Effector memory CD8-positive, alpha-beta T cell (primary cell): ENCODE measurements at regions not wholly inside any gene's neighbourhood (a gene's known extent, or its start where the extent isn't known, plus 50 kb on each side); places are given as distances from the start of the nearest gene placed in this dataset.

ENCODE experiments used
- ATAC-seq: fragments of 150-1000 bp; cut with Tn5 transposase; replicated peaks from 2 replicates; pipeline ENCODE4 v1.10.0; 2021; ENCODE audit warnings: mild to moderate bottlenecking, moderate library complexity
- DNase-seq, 3 experiments: peaks; one replicate each; pipeline ENCODE4 v3.0.0; 2021
- H3K27ac Mint-ChIP-seq, 2 donors: one replicate each; pipeline ENCODE4 v1.8.0; 2022; ENCODE audit warnings: mild to moderate bottlenecking in 2 of 2, mixed read lengths in 2 of 2, moderate library complexity in 2 of 2
- H3K27me3 Mint-ChIP-seq, 2 donors: one replicate each; pipeline ENCODE4 v1.8.0; 2022; ENCODE audit warnings: mixed read lengths in 2 of 2
- H3K36me3 Mint-ChIP-seq: one replicate; pipeline ENCODE4 v1.8.0; 2022; ENCODE audit warnings: mild to moderate bottlenecking, moderate library complexity, mixed read lengths; ENCODE audit not compliant: insufficient read depth
- H3K4me1 Mint-ChIP-seq, 2 donors: one replicate each; pipeline ENCODE4 v1.8.0; 2022; ENCODE audit warnings: low read depth in 2 of 2, mixed read lengths in 2 of 2
- H3K4me3 Mint-ChIP-seq, 2 donors: one replicate each; pipeline ENCODE4 v1.8.0; 2022; ENCODE audit warnings: mild to moderate bottlenecking in 2 of 2, mixed read lengths in 2 of 2, moderate library complexity in 2 of 2
- H3K9me3 Mint-ChIP-seq, 2 donors: one replicate each; pipeline ENCODE4 v1.8.0; 2022; ENCODE audit warnings: mixed read lengths in 2 of 2

DNA sequence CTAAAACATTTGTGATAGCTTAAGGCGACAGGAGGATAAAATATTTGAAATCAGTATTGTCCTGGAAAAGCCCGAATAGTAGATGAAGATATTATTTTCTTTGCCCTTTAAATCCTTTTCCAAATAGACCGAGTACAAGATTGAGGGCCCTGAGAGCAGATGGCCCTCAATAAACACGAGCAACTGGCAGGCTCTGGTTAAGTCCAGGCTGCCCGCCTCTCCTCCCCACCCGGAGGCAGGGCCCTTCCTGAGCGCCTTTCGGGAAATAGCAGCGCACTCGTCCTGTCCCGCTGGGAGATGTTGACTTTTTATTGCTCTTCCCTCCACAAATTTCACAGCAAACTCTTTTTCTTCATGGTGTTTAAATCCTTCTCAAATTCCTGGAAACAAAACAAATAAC is 50.8 kb upstream of the MAX start:
- no peaks in the 10 kb centered on the region for H3K4me1 Mint-ChIP-seq
- H3K27ac Mint-ChIP-seq: no peak overlapping the region

DNA sequence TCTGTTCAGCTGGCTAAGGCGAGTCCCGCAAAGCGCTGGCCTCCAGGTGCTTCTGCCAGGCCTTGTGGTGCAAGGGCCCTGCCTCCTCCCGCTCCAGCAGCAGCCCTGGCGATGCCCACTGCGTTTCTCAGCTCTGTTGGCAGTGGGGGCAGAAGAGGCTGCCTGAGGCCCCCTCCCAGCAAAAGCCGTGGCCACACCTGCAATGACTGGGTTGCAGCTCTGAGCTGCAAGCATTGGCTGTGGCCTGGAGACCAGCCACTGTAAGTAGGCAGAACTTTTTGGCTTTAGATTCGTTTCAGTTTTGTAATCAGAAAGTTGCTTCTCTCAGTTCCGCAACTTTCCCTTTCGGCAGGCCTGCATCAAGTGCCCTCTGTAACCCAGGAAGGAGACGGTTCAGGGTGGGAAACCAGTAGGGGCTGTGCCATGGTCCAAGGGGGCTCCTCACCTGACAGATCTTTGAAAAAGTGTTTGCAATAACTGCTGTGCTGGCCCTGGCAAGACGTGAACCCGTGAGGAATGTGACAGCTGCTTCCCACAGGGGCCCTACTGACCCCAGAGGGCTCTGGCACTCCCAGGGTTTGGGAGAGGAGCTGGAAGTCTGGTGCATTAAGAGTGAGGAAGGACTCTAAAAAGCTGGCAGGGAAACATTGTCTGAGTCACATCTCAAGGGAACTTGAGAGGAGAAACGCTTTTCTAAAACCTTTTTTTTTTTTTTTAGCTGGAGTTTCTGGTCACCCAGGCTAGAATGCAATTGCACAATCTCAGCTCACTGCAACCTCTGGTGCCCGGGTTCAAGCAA is 54.5 kb upstream of the MAX start:
- DNase-seq (no peak), ATAC-seq (no peak)
- Mint-ChIP-seq H3K36me3 (no peaks in the 10 kb centered on the region), H3K4me3 (no peak overlapping the region), H3K27me3 (no peaks in the 10 kb centered on the region), H3K9me3 (no peaks in the 10 kb centered on the region), H3K4me1 (no peaks in the 10 kb centered on the region), H3K27ac (no peak overlapping the region)

More for the DNA sequence above, 50.8 kb upstream of the MAX start:
- Mint-ChIP-seq H3K27me3 (peaks cover 6 to 7% of the 10 kb centered on the region in 2 donors), H3K36me3 (no peaks in the 10 kb centered on the region), H3K9me3 (no peaks in the 10 kb centered on the region), H3K4me3 (no peak overlapping the region)
- no peak for DNase-seq
- no peak for ATAC-seq

DNA sequence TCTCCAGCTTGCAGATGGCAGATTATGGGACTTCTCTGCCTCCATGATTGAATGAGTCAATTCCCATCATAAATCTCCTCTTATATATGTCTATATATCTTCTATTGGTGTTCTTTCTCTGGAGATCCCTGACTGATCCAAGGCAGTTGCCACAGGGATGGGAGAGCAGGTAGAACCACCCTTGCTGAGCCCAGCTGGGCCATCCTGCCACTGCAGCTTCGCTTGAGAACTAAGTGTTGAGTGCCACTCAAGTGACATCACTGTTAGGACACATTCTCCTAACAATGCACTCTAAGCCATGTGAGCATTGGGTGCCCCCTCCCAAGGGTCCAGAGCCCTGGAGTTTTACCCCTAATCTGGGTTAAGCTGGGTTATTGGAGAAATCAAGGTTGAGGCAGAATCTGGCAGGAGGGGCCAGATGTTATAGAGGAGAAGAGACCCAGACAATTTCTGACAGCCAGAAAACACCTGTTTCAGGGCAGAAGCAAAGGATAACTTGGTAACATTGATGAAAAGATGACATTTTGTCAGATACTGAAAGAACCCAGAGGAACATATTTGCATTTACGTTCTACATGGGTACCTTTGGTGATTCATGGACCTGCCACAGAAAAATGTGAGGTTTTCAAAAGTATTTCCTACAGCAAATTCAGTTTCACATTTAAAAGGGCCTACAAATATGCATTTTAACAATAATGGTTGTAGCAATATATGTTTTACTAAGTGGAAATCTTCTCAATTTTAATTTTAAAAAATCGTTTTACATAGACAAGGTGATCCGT is 57.2 kb upstream of the MAX start:
- ATAC-seq (no peak), DNase-seq (no peak)
- Mint-ChIP-seq H3K4me3 (no peak overlapping the region), H3K27ac (no peak overlapping the region), H3K4me1 (no peaks in the 10 kb centered on the region), H3K36me3 (no peaks in the 10 kb centered on the region), H3K9me3 (no peaks in the 10 kb centered on the region), H3K27me3 (no peaks in the 10 kb centered on the region)

DNA sequence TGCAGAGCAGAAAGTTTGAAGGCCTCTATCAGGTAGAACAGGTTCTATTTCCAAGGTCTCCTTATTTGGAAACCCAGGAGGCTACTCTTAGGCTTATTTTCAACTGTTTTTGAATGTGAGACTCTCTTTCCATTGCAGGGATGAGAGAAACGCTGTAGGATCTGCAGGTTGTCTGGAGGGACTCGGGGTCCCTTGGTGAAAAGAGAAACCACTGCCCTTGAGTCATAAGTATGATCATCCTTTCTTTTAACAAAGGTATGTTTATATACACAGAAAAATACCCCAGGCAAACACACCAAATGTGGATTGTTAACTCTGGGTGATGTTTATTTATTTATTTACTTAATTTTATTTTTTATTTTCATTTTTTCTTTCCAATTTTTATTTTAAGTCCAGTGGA is 57.8 kb upstream of the MAX start:
- no peaks in the 10 kb centered on the region for H3K36me3 Mint-ChIP-seq
- ATAC-seq (no peak), DNase-seq (no peak)
- no peaks in the 10 kb centered on the region for H3K4me1 Mint-ChIP-seq
- no peaks in the 10 kb centered on the region for H3K9me3 Mint-ChIP-seq
- H3K27ac Mint-ChIP-seq: no peak overlapping the region
- H3K27me3 Mint-ChIP-seq: no peaks in the 10 kb centered on the region
- H3K4me3 Mint-ChIP-seq: no peak overlapping the region

DNA sequence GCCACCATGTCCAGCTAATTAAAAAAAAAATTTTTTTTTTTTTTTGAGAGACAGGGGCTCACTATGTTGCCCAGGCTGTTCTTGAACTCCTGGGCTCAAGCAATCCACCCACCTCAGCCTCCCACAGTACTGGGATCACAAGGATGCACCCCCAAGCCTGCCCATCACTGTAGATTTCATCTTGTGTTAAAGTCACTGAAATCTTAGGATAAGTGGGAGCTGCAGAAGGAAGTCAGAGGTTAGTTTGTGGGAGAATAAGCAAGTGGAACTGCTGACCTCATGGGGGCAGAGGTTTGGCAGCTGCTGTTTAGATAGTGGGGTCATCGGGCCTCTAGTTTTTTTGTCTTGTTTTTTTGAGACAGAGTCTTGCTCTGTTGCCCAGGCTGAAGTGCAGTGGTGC is 59.7 kb upstream of the MAX start:
- ATAC-seq (no peak), DNase-seq (no peak)
- H3K27ac Mint-ChIP-seq: no peak overlapping the region
- no peak overlapping the region for H3K4me3 Mint-ChIP-seq
- no peaks in the 10 kb centered on the region for H3K4me1 Mint-ChIP-seq
- H3K27me3 Mint-ChIP-seq: no peaks in the 10 kb centered on the region
- no peaks in the 10 kb centered on the region for H3K9me3 Mint-ChIP-seq
- no peaks in the 10 kb centered on the region for H3K36me3 Mint-ChIP-seq

DNA sequence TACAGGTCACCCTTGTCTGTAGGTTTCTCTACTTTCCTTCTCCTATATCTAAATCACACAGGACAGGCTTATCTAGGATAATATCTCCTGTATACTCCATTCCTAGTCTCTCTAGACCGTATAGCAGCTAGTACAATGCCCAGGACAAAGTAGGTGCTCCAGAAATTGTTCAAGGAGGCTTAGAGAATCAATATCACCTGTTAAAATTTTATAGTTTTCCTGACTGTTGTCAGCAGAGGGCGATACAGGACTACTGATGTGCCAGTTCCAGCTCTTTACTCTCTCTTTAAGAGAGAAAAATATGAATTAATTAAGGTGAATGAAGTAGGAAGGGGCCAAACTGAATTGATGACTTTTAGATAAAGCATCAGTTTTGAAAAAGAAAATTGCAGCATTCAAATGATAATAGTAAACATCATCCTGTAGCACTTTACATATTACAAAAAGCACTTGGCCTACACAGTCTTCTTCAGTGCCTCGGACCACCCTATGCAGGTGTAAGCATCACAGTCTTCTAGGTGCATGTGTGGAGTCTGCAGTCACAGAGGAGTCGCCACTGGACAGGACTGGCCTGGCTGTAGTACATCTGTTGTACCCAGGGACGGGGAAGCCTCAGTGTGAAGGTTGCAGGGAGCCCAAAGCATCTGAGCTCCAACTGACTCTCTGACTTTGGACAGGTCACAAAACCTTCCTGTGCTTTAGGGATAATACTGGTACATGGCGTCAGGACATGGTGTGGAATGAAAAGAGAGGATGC is 61.9 kb upstream of the MAX start:
- DNase-seq (peak; percentile 19 to 31 (median 23)), ATAC-seq (peak; percentile 36)
- H3K36me3 Mint-ChIP-seq: no peaks in the 10 kb centered on the region
- H3K4me3 Mint-ChIP-seq: no peak overlapping the region
- no peak overlapping the region for H3K27ac Mint-ChIP-seq
- no peaks in the 10 kb centered on the region for H3K4me1 Mint-ChIP-seq
- peaks cover 0 to 13% of the 10 kb centered on the region in 2 donors for H3K27me3 Mint-ChIP-seq
- H3K9me3 Mint-ChIP-seq: no peaks in the 10 kb centered on the region

DNA sequence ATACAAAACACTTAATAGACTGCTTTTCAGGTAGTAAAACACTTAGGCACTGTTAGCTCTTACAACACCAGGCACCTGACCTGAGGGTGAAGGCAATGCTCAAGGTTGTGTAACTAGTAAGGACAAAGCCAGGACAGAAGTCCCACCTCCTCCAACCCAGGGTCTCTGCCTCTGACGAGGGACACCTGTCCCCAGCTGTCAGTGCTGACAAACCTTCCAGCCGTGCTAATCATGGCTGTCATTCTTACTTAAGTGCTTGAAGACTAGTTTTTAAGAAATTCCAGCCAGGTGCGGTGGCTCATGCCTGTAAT is 62.5 kb upstream of the MAX start:
- no peak for ATAC-seq
- H3K4me3 Mint-ChIP-seq: no peak overlapping the region
- H3K36me3 Mint-ChIP-seq: no peaks in the 10 kb centered on the region
- DNase-seq: no peak
- no peaks in the 10 kb centered on the region for H3K4me1 Mint-ChIP-seq
- H3K27me3 Mint-ChIP-seq: peaks cover 0 to 13% of the 10 kb centered on the region in 2 donors
- peak overlapping the region in 1 of 2 donors; percentile 55 for H3K27ac Mint-ChIP-seq
- H3K9me3 Mint-ChIP-seq: no peaks in the 10 kb centered on the region

DNA sequence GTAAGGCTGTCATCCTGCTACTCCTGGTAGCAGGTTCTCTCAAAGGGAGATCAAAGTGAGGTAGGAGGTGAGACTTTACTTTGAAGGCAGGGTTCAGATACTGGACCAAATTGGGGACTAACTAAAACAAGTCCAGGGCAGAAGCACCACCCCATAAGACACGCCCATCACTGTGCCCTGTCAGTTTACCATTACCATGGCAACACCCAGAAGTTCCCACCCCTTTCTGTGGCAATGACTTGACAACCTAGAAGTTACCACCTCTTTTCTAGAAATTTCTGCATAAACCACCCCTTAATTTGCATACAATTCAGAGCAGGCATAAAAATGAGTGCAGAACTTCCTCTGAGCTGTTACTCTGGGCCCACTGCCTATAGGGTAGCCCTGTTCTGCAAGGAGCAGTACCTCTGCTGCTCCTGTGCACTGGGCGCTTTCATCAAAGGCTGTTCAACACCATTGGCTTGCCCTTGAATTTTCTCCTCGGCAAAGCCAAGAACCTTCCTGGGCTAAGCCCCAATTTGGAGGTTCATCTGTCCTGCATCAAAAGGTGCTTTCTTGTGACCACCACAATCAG is 64.8 kb upstream of the MAX start:
- Mint-ChIP-seq H3K36me3 (no peaks in the 10 kb centered on the region), H3K9me3 (no peaks in the 10 kb centered on the region), H3K27me3 (peaks cover 11 to 22% of the 10 kb centered on the region in 2 donors), H3K4me3 (no peak overlapping the region), H3K4me1 (peaks cover 6% of the 10 kb centered on the region in 2 donors), H3K27ac (no peak overlapping the region)
- DNase-seq: no peak
- ATAC-seq: peak; percentile 42

DNA sequence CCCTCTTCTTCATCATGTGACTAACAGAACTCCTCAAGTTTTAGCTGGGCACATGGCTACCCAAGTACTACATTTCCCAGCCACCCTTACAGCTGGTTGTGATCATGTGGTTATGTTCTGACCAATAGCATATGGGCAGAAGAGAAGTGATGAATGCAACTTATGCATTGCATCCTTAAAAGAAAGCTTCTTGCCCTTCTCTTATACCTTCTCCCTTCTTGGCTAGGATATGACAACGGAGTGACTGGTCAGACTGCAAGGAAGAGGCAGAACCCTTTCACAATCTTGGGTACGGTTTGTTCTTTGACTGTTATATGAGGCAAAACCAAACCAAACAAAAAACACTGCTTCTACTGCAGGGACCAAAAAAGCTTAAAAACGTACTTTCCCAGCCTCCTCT is 66.5 kb upstream of the MAX start:
- ATAC-seq (no peak), DNase-seq (no peak)
- Mint-ChIP-seq H3K9me3 (no peaks in the 10 kb centered on the region), H3K27me3 (peaks cover 15 to 22% of the 10 kb centered on the region in 2 donors), H3K4me1 (peaks cover 6% of the 10 kb centered on the region in 2 donors), H3K36me3 (no peaks in the 10 kb centered on the region), H3K4me3 (no peak overlapping the region), H3K27ac (no peak overlapping the region)

DNA sequence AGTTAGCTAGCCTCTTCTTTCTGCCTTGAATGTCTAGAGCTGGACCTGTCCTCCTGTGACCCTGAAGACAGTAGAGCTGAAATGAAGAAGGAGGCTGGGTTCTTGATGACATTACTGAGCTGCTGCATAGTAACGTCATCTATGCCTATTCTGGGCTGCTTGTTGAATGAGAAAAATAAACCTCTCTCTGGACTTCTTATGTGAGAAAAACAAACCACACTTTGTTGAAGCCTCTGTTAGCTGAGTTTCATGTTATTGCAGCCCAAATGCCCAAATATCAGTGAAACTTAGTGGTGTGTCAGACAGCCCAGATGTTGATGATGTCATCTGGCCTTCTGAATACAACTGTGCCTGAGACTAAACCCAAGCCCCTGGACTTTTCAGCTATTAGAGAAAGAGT is 67.0 kb upstream of the MAX start:
- Mint-ChIP-seq H3K27ac (no peak overlapping the region), H3K9me3 (no peaks in the 10 kb centered on the region), H3K36me3 (no peaks in the 10 kb centered on the region), H3K4me1 (peaks cover 6% of the 10 kb centered on the region in 2 donors), H3K4me3 (no peak overlapping the region), H3K27me3 (peaks cover 15 to 22% of the 10 kb centered on the region in 2 donors)
- DNase-seq (no peak), ATAC-seq (no peak)

DNA sequence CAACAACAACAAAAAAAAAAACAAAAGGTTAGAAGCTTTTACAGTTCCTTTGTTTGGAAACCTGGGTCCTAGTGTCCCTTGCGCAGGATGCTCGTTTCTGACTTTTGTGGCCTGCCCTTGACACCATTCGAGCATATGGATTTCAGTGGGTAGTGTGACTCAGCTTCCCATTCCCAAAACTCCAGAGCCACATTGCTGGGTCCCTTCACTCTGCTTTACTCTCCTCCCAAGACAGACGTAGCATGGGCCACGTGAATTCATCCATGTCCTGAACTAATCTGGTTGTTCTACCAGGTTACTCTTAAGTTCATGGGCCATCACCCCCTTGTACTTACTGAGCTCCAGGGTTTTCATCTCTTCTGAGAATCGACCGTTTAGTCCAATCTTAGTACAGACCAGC is 68.0 kb upstream of the MAX start:
- Mint-ChIP-seq H3K27ac (no peak overlapping the region), H3K9me3 (no peaks in the 10 kb centered on the region), H3K27me3 (peaks cover 15 to 22% of the 10 kb centered on the region in 2 donors), H3K4me3 (peak overlapping the region in 1 of 2 donors; percentile 9), H3K36me3 (no peaks in the 10 kb centered on the region), H3K4me1 (peaks cover 6% of the 10 kb centered on the region in 2 donors)
- no peak for ATAC-seq
- no peak for DNase-seq

DNA sequence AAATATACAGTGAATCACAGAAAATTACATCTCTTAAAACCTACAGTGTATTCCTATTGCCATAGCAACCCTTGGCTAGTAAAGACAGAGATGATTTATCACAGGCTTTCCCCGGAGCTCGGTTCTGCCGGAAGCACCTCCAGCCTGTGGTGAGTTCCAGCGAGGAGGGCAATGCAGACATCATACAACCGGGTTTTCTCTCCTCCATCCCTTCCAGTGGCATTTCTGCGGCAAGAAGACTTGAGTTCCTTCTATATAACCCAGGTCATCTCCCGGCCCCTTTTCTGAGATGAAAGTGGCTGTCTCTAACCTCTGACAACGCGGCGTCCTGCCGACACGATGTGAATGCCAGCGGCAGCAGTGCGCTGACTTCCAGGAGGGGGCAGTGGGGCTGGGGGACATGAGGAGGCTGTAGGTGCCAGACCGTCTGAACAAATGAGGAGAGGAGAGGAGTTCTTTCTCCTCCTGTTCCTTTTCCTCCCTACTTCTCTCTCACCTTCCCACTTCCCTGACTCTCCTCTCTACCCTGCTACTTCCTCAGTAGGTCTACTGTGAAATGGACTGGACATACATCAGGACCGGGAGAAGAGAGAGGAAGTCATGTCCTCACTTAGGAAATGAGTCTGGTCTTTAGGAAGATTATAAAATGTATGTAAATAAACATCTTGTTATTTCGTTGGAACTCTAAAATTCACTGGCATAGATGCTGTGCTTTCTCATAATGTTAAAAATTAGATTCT is 68.6 kb upstream of the MAX start:
- peak; percentile 68 for ATAC-seq
- peak in 2 of 3 experiments; percentile 4 to 5 for DNase-seq
- Mint-ChIP-seq H3K27me3 (peaks cover 15 to 22% of the 10 kb centered on the region in 2 donors), H3K4me1 (peaks cover 6% of the 10 kb centered on the region in 2 donors), H3K36me3 (no peaks in the 10 kb centered on the region), H3K4me3 (peak overlapping the region in 1 of 2 donors; percentile 9), H3K27ac (no peak overlapping the region), H3K9me3 (no peaks in the 10 kb centered on the region)
